HG02642 (cell line): ENCODE measurements at regions not wholly inside any gene's neighbourhood (a gene's known extent, or its start where the extent isn't known, plus 50 kb on each side); places are given as distances from the start of the nearest gene placed in this dataset.

Source experiments
- ATAC-seq: cut with Tn5 transposase; IDR thresholded peaks from one replicate; pipeline ENCODE4 v1.9.1; 2021; ENCODE audit warnings: mild to moderate bottlenecking; ENCODE audit not compliant: unreplicated experiment, poor library complexity

GRCh38 chr3:189449084-189449483 lies 182.1 kb upstream of the TP63 start:
- no peak for ATAC-seq

GRCh38 chr3:189455009-189455408 lies 176.2 kb upstream of the TP63 start:
- ATAC-seq, result no peak

- no peak for ATAC-seq
These were observed 175.4 kb upstream of the TP63 start for GRCh38 chr3:189455641-189456417.

- no peak for ATAC-seq
These were observed 174.0 kb upstream of the TP63 start for GRCh38 chr3:189457201-189457607.

- ATAC-seq, result no peak
These were observed 173.4 kb upstream of the TP63 start for GRCh38 chr3:189457631-189458412.

GRCh38 chr3:189458528-189458927 lies 172.7 kb upstream of the TP63 start:
- no peak for ATAC-seq

GRCh38 chr3:189459231-189459630 lies 172.0 kb upstream of the TP63 start:
- ATAC-seq, result no peak

GRCh38 chr3:189460511-189460910 lies 170.7 kb upstream of the TP63 start:
- ATAC-seq, result no peak

- no peak for ATAC-seq
These were observed 166.4 kb upstream of the TP63 start for GRCh38 chr3:189464799-189465198.

GRCh38 chr3:189466004-189466403 lies 165.2 kb upstream of the TP63 start:
- no peak for ATAC-seq

- no peak for ATAC-seq
These were observed 163.7 kb upstream of the TP63 start for GRCh38 chr3:189467451-189467850.

- ATAC-seq, result no peak
These were observed 156.2 kb upstream of the TP63 start for GRCh38 chr3:189474944-189475343.

- no peak for ATAC-seq
These were observed 153.6 kb upstream of the TP63 start for GRCh38 chr3:189477614-189478013.

- no peak for ATAC-seq
These were observed 144.6 kb upstream of the TP63 start for GRCh38 chr3:189486556-189486955.

GRCh38 chr3:189488241-189488767 lies 142.9 kb upstream of the TP63 start:
- no peak for ATAC-seq

- no peak for ATAC-seq
These were observed 140.9 kb upstream of the TP63 start for GRCh38 chr3:189490337-189490736.

GRCh38 chr3:189490749-189491148 lies 140.4 kb upstream of the TP63 start:
- no peak for ATAC-seq

GRCh38 chr3:189491831-189492230 lies 139.4 kb upstream of the TP63 start:
- ATAC-seq, result no peak

- no peak for ATAC-seq
These were observed 137.9 kb upstream of the TP63 start for GRCh38 chr3:189493271-189493670.

GRCh38 chr3:189494632-189495031 lies 136.6 kb upstream of the TP63 start:
- no peak for ATAC-seq

- ATAC-seq, result no peak
These were observed 134.6 kb upstream of the TP63 start for GRCh38 chr3:189496375-189497138.
